ENCODE measurements at regions not wholly inside any gene's neighbourhood (a gene's known extent, or its start where the extent isn't known, plus 50 kb on each side); places are given as distances from the start of the nearest gene placed in this dataset.
"Not testable (repeated sequence)": the region's sequence is repeated elsewhere in the genome, so short reads cannot be mapped to it uniquely, and the experiment has no call there.

DNA sequence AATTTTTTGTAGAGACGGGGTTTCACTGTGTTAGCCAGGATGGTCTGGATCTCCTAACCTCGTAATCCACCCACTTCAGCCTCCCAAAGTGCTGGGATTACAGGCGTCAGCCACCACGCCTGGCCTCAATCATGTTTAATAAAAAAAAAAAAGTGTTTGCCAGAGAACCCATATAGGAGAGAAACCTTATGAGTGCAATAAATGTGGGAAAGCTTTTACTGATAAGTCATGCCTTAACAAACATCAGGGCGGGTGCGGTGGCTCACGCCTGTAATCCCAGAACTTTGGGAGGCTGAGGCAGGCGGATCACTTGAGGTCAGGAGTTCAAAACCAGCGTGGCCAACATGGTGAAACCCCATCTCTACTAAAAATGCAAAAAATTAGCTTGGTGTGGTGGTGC, 110.9 kb upstream of the PPP2R5A start:
- not testable (repeated sequence) for H3K27me3 ChIP-seq (ENCODE audit: control insufficient read depth in 2 of 2, insufficient read depth in 2 of 2, low read length in 2 of 2); H3K36me3 ChIP-seq (ENCODE audit: control insufficient read depth in 2 of 2, insufficient read depth in 2 of 2, low read length in 2 of 2); H3K9ac ChIP-seq (ENCODE audit: low read depth in 1 of 2, low read length in 2 of 2); H3K9me3 ChIP-seq (ENCODE audit: control insufficient read depth in 2 of 2, low read length in 2 of 2); H3K4me1 ChIP-seq (ENCODE audit: control insufficient read depth in 2 of 2, insufficient read depth in 2 of 2, low read length in 2 of 2); H3K4me3 ChIP-seq (ENCODE audit: low read length in 2 of 2); H3K27ac ChIP-seq (ENCODE audit: low read depth in 2 of 2, low read length in 2 of 2)

DNA sequence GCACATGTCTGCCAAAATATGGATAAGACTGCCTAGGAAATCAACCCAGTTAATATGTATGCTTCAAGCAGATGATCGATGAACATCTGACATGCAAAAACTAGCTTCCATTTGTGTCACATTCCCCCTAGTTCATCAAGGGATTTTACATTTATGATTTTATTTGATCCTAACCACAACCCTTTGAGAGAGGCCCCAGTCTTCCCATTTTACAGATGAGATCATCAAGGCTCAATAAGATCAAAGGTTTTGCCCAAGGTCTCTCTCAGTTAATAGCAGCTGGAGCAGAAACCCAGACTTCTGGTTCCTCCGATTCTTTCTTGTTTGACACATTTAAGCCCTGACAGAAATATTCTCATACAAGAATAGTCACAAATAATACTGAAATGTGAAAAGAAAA, 107.7 kb upstream of the PPP2R5A start:
- H3K4me3 ChIP-seq (ENCODE audit: low read length in 2 of 2), result no peak overlapping the region
- H3K36me3 ChIP-seq (ENCODE audit: control insufficient read depth in 2 of 2, insufficient read depth in 2 of 2, low read length in 2 of 2), result no peaks in the 10 kb centered on the region
- H3K9me3 ChIP-seq (ENCODE audit: control insufficient read depth in 2 of 2, low read length in 2 of 2), result no peaks in the 10 kb centered on the region
- no peaks in the 10 kb centered on the region for H3K27me3 ChIP-seq (ENCODE audit: control insufficient read depth in 2 of 2, insufficient read depth in 2 of 2, low read length in 2 of 2)
- H3K27ac ChIP-seq (ENCODE audit: low read depth in 2 of 2, low read length in 2 of 2), result no peak overlapping the region
- no peak overlapping the region for H3K9ac ChIP-seq (ENCODE audit: low read depth in 1 of 2, low read length in 2 of 2)
- H3K4me1 ChIP-seq (ENCODE audit: control insufficient read depth in 2 of 2, insufficient read depth in 2 of 2, low read length in 2 of 2), result peaks cover 0 to 5% of the 10 kb centered on the region in 2 donors

DNA sequence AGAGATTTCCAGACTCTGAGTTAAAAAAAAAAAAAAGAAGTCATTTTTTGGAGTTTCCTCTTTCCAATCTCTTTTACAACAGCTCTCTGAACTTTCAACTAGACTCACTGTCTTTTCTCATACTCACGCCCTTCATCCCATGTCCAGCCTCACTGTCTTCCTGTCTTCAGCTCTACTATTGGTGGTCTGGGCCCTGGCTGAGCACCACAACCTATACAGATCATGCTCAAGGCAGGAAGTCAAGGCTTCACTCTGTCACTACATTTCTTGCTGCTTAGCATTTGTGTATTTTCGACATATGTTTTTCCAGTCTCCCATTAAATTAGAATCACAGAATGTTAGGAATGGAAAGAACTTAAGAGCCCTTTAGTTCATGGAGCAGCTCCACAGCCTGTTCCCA, 106.4 kb upstream of the PPP2R5A start:
- Histone ChIP-seq H3K27ac (ENCODE audit: low read depth in 2 of 2, low read length in 2 of 2) (no peak overlapping the region), H3K9me3 (ENCODE audit: control insufficient read depth in 2 of 2, low read length in 2 of 2) (no peaks in the 10 kb centered on the region), H3K36me3 (ENCODE audit: control insufficient read depth in 2 of 2, insufficient read depth in 2 of 2, low read length in 2 of 2) (no peaks in the 10 kb centered on the region), H3K9ac (ENCODE audit: low read depth in 1 of 2, low read length in 2 of 2) (no peak overlapping the region), H3K4me1 (ENCODE audit: control insufficient read depth in 2 of 2, insufficient read depth in 2 of 2, low read length in 2 of 2) (peaks cover 0 to 10% of the 10 kb centered on the region in 2 donors), H3K4me3 (ENCODE audit: low read length in 2 of 2) (no peak overlapping the region), H3K27me3 (ENCODE audit: control insufficient read depth in 2 of 2, insufficient read depth in 2 of 2, low read length in 2 of 2) (no peaks in the 10 kb centered on the region)

DNA sequence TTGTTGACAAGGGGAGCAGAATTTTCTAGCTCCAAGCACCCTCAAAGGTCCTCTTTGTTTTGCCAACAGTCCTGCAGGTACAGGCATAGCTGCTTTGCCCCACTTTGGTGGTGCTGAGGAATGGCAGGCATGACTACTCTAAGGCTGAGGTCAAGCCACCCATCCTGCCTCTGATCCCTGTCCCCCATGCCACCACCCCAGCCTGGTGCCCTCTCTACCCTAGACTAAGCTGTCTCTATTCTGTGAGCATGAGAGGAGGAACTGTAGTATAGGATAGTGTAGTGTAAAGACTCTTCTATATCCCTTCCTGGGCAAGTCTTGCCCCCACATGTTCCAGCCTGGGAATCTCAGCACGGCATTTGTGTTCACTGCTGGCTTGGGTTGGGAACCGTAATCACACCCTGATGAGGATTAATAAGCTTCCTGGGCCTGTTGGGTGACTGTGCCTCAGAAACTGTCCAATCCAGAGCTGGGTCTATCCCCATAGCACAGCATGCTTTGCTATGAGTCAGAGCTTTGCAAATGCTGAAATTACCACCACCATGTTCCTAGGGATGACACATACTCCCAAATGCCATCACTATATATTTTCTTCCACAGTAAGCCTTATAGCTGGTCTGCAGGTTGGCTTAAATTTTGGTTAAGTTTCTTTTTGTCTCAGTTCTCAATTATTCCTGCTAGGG, 105.7 kb upstream of the PPP2R5A start:
- no peaks in the 10 kb centered on the region for H3K27me3 ChIP-seq (ENCODE audit: control insufficient read depth in 2 of 2, insufficient read depth in 2 of 2, low read length in 2 of 2)
- no peak overlapping the region for H3K4me3 ChIP-seq (ENCODE audit: low read length in 2 of 2)
- no peak overlapping the region for H3K9ac ChIP-seq (ENCODE audit: low read depth in 1 of 2, low read length in 2 of 2)
- peaks cover 0 to 10% of the 10 kb centered on the region in 2 donors for H3K4me1 ChIP-seq (ENCODE audit: control insufficient read depth in 2 of 2, insufficient read depth in 2 of 2, low read length in 2 of 2)
- no peak overlapping the region for H3K27ac ChIP-seq (ENCODE audit: low read depth in 2 of 2, low read length in 2 of 2)
- H3K9me3 ChIP-seq (ENCODE audit: control insufficient read depth in 2 of 2, low read length in 2 of 2), result no peaks in the 10 kb centered on the region
- no peaks in the 10 kb centered on the region for H3K36me3 ChIP-seq (ENCODE audit: control insufficient read depth in 2 of 2, insufficient read depth in 2 of 2, low read length in 2 of 2)

DNA sequence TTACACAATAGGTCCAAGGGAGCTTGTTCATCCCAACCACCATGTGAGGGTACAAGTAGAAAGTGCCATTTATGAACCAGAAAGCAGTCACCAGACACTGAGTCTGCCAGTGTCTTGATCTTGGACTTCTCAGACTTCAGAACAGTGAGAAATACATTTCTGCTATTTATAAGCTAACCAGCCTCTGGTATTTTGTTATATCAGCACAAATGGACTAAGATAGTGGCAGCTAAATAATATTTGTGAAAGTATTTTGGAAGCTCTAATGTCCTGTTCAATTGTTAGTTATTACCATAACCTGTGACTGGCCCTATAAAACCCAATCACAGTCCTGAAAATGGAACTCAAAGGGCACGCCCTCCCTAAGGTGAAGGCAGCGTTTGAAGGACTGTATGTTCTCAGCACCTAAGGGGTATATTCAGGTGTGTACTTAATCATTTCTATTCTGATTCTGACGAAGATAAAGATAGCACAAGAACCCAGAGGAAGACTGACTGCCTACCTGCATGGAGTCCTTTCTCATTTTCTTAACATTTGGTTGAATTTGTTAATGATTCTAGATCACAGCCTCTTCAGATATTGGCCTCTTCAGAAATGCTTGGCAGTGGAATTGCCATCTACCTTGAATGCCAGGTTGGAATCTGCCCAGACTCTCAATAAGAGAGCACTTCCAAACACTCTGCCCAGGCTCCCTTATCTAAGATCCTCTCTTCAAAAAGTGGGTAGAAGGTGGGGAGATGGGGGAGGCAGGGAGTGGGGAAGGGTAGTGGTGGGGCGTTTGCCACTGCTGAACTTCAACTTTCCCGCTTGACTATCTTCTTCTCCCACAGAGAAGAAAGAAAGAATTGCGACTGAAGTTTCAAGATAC, 104.0 kb upstream of the PPP2R5A start:
- no peak overlapping the region for H3K4me3 ChIP-seq (ENCODE audit: low read length in 2 of 2)
- H3K9ac ChIP-seq (ENCODE audit: low read depth in 1 of 2, low read length in 2 of 2), result no peak overlapping the region
- no peak overlapping the region for H3K27ac ChIP-seq (ENCODE audit: low read depth in 2 of 2, low read length in 2 of 2)
- H3K27me3 ChIP-seq (ENCODE audit: control insufficient read depth in 2 of 2, insufficient read depth in 2 of 2, low read length in 2 of 2), result no peaks in the 10 kb centered on the region
- H3K36me3 ChIP-seq (ENCODE audit: control insufficient read depth in 2 of 2, insufficient read depth in 2 of 2, low read length in 2 of 2), result no peaks in the 10 kb centered on the region
- H3K4me1 ChIP-seq (ENCODE audit: control insufficient read depth in 2 of 2, insufficient read depth in 2 of 2, low read length in 2 of 2), result peaks cover 0 to 10% of the 10 kb centered on the region in 2 donors
- no peaks in the 10 kb centered on the region for H3K9me3 ChIP-seq (ENCODE audit: control insufficient read depth in 2 of 2, low read length in 2 of 2)

DNA sequence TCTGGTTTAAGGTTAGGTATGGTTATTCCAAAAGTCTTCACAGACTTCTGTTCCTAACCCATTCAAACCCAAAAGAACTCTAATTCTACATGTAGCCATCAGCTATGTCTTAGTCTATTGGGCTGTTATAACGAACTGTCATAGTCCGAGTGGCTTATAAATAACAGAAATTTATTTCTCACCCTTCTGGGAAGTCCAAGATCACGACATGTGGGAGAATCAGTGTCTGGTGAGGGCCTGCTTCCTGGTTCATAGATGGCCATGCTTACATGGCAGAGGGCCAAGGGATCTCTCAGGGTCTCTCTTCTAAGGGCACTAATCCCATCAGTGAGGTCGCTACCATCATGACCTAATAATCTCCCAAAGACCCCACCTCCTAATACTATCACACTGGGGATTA, 103.0 kb upstream of the PPP2R5A start:
- Histone ChIP-seq H3K4me3 (ENCODE audit: low read length in 2 of 2) (no peak overlapping the region), H3K9ac (ENCODE audit: low read depth in 1 of 2, low read length in 2 of 2) (no peak overlapping the region), H3K9me3 (ENCODE audit: control insufficient read depth in 2 of 2, low read length in 2 of 2) (no peaks in the 10 kb centered on the region), H3K27me3 (ENCODE audit: control insufficient read depth in 2 of 2, insufficient read depth in 2 of 2, low read length in 2 of 2) (no peaks in the 10 kb centered on the region), H3K4me1 (ENCODE audit: control insufficient read depth in 2 of 2, insufficient read depth in 2 of 2, low read length in 2 of 2) (peaks cover 3 to 13% of the 10 kb centered on the region in 2 donors), H3K36me3 (ENCODE audit: control insufficient read depth in 2 of 2, insufficient read depth in 2 of 2, low read length in 2 of 2) (no peaks in the 10 kb centered on the region), H3K27ac (ENCODE audit: low read depth in 2 of 2, low read length in 2 of 2) (no peak overlapping the region)

DNA sequence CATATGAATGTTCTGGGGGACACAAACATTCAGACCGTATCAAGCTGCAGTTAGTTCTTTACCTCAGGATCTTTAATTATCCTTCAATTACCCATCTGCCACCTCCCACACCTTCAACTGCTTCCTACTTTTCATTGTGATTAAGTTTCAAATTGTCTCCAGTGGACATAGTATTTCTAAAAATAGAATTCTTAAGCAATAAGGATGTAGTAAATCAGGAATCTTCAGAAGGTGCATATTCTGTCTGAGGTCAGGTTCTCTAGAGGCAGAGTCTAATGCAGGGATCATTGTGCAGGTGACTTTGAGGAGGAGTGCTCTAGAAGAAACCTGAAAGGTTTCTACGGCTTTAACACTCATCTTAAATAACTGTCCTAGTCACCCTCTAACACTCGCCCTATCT, 102.6 kb upstream of the PPP2R5A start:
- H3K27me3 ChIP-seq (ENCODE audit: control insufficient read depth in 2 of 2, insufficient read depth in 2 of 2, low read length in 2 of 2), result no peaks in the 10 kb centered on the region
- H3K27ac ChIP-seq (ENCODE audit: low read depth in 2 of 2, low read length in 2 of 2), result no peak overlapping the region
- H3K4me1 ChIP-seq (ENCODE audit: control insufficient read depth in 2 of 2, insufficient read depth in 2 of 2, low read length in 2 of 2), result peaks cover 3 to 13% of the 10 kb centered on the region in 2 donors
- no peak overlapping the region for H3K9ac ChIP-seq (ENCODE audit: low read depth in 1 of 2, low read length in 2 of 2)
- H3K4me3 ChIP-seq (ENCODE audit: low read length in 2 of 2), result no peak overlapping the region
- no peaks in the 10 kb centered on the region for H3K36me3 ChIP-seq (ENCODE audit: control insufficient read depth in 2 of 2, insufficient read depth in 2 of 2, low read length in 2 of 2)
- H3K9me3 ChIP-seq (ENCODE audit: control insufficient read depth in 2 of 2, low read length in 2 of 2), result no peaks in the 10 kb centered on the region

DNA sequence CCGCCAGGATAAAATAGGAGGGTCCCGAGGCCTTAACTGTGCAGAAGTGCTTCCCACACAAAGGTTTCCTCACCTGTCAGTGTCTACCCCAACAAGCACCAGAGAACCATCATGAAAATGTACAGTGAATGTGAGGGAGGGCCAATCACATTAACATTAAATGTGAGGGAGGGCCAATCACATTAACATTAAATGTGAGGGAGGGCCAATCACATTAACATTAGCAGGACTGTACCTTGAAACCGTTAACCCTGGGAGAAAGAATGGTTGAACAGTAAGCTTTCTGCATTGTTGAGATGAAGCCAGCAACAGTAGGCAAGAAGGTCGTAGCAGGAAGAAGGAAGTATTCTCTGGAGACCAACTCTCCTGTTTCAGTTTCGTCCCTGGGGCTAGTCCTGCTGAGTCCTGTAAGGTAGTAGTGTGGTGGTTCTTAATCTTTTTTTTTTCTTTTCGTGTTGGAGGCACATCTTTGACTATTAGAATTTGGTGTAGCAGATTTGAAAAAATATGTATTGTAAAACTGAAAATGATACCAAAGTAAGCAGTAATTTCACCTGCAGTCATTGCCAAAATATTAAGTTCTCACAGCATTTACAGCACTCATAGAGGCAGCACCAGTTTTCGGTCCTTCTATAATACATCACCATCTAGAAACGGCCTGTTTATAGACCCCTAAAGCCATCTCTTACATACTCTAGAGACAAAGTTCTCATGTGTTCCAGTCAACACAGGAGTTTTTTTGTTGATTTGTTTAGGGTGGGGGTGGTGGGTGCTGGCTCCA, 98.6 kb upstream of the PPP2R5A start:
- Histone ChIP-seq H3K9ac (ENCODE audit: low read depth in 1 of 2, low read length in 2 of 2) (peak overlapping the region in 1 of 2 donors; percentile 33), H3K9me3 (ENCODE audit: control insufficient read depth in 2 of 2, low read length in 2 of 2) (no peaks in the 10 kb centered on the region), H3K4me1 (ENCODE audit: control insufficient read depth in 2 of 2, insufficient read depth in 2 of 2, low read length in 2 of 2) (peaks cover 3 to 13% of the 10 kb centered on the region in 2 donors), H3K27ac (ENCODE audit: low read depth in 2 of 2, low read length in 2 of 2) (peak overlapping the region in 1 of 2 donors; percentile 37), H3K4me3 (ENCODE audit: low read length in 2 of 2) (peak overlapping the region in 1 of 2 donors; percentile 8), H3K36me3 (ENCODE audit: control insufficient read depth in 2 of 2, insufficient read depth in 2 of 2, low read length in 2 of 2) (no peaks in the 10 kb centered on the region), H3K27me3 (ENCODE audit: control insufficient read depth in 2 of 2, insufficient read depth in 2 of 2, low read length in 2 of 2) (no peaks in the 10 kb centered on the region)

DNA sequence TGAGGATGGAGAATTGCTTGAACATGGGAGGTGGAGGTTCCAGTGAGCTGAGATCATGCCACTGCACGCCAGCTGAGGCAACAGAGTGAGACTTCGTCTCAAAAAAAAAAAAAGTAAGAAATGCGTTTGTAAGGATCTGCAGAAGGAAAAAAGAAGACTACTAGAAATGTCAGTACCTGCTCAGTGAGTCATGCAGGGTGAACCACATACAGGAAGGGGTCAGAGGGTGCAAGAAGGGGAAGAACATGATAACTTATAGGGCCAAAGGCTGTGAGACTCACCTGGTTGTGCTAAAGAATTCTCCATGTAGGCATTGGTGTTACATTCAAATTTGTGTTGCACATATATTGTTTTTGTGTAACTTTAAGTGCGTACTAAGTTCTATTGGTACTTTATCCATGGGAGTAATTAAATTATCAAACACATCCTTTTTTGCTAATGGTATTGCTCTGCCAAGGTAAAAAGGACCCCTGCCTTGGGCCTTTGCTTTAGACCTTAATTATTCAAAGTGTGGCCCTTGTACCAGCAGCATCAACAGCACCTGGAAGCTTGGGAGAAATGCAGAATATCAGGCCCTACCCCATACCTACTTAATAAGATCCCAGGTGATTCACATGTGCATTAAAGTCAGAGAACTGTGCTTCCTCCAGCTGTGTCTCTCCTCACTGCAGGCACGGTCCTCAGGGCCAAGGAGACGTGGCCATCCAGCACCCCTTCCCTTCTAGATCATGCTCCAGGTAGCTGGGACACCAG, 96.4 kb upstream of the PPP2R5A start:
- no peaks in the 10 kb centered on the region for H3K36me3 ChIP-seq (ENCODE audit: control insufficient read depth in 2 of 2, insufficient read depth in 2 of 2, low read length in 2 of 2)
- H3K4me1 ChIP-seq (ENCODE audit: control insufficient read depth in 2 of 2, insufficient read depth in 2 of 2, low read length in 2 of 2), result peaks cover 3% of the 10 kb centered on the region in 2 donors
- no peak overlapping the region for H3K4me3 ChIP-seq (ENCODE audit: low read length in 2 of 2)
- no peak overlapping the region for H3K9ac ChIP-seq (ENCODE audit: low read depth in 1 of 2, low read length in 2 of 2)
- no peaks in the 10 kb centered on the region for H3K9me3 ChIP-seq (ENCODE audit: control insufficient read depth in 2 of 2, low read length in 2 of 2)
- no peaks in the 10 kb centered on the region for H3K27me3 ChIP-seq (ENCODE audit: control insufficient read depth in 2 of 2, insufficient read depth in 2 of 2, low read length in 2 of 2)
- H3K27ac ChIP-seq (ENCODE audit: low read depth in 2 of 2, low read length in 2 of 2), result no peak overlapping the region

Measured in mucosa of rectum (tissue), 2 donors.